GM12873 (cell line): ENCODE measurements at regions not wholly inside any gene's neighbourhood (a gene's known extent, or its start where the extent isn't known, plus 50 kb on each side); places are given as distances from the start of the nearest gene placed in this dataset.

Experiments
- CTCF ChIP-seq: IDR thresholded peaks from 2 replicates; pipeline ENCODE4 v1.5.1; 2012; ENCODE audit warnings: low read depth, mild to moderate bottlenecking, moderate library complexity, low read length, control low read depth; ENCODE audit not compliant: insufficient read depth; ENCODE audit errors: missing control alignments

GRCh38 chr15:93458597-93458996 lies 369.6 kb upstream of the RGMA start:
- TF ChIP-seq CTCF: no peak

DNA sequence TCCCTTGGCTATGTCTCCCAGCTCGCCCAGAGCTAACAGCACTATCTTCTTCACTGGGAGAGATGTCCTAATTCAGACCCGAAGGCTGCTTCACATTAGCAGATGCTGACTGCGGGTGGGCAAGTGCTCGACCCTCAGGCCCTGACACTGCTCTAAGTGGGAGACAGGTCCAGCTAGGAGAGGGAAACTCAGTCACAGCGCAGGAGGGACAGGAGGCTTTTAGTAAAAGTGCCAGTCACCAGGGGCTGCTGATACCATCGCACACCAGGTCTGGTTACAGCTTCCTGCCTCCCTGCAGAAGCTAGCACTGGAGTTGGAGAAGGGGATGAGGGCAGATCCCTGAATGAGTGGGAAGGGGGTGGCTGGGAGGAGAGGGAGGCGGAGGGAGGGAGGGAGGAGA lies 365.8 kb upstream of the RGMA start:
- TF ChIP-seq CTCF: no peak

DNA sequence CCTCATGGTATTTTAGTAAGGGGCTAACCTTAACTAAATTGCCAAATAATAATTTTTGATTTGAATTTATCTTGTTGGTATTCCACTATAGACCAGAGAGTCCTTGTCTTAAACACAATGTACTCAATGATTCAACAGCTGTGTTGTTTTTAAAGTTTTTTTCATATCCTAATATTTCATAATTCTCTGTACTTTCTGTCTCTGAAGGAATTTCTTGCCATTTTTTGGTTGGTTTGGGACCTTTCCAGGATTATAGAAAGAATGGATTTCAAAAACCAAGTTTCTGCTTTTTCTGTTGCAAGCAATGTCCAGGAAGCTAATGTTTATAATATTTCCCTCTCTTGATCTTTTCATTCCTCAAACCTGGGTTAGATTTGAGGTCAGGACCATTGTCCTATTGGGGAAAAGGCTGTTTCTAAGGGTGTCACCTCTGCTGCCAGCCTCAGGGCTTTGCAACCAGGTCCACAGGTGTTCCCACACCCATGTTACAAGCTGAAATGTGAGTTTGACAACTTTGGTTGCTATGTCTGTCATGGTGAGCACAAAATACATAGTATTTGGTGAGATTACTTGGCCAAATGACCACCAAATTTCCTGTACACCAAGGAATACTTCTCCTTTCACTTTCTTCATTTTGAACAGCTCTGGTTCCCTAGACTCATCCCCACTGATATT lies 363.7 kb upstream of the RGMA start:
- TF ChIP-seq CTCF: no peak

DNA sequence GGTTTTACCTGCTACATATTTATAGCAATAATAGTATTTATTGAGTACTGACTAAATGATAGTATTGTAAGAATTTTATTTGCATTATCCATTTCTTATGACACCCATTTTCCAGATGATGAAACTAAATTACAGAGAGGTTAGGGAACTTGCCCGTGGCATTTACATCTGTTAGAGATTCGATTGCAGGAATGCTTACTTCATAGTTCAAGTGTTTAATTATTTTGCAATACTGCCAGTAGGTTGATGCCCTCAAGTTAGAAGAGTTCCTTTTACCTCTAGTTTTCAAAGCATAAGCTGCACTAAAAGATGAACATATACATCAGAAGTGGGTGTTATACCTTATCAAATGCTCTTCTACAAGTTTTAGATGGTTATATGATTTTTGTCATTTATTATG lies 362.8 kb upstream of the RGMA start:
- no peak for TF ChIP-seq CTCF

GRCh38 chr15:93451265-93451664 lies 362.3 kb upstream of the RGMA start:
- no peak for TF ChIP-seq CTCF

GRCh38 chr15:93449798-93450197 lies 360.8 kb upstream of the RGMA start:
- no peak for TF ChIP-seq CTCF

DNA sequence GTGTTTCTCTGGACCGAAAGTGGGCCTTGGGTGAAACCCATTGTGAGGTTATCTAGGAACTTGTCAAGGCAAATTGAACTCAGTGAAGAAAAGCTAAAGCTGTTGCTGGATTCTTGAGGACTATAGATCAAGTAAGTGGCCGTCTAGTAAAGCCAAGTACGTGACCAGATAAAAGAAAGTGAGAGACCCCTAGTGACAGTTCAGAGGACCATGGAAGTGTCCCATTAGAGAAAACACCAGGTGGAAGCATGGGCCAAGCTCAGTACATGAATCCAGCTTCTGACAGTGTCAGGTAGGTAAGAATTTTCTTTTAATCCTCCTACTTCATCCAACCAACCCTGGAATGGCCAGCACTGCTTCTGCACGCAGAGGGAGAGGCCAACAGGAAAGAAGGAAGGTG lies 349.3 kb upstream of the RGMA start:
- no peak for TF ChIP-seq CTCF
